Ascending aorta (tissue), 2 donors: ENCODE measurements at regions not wholly inside any gene's neighbourhood (a gene's known extent, or its start where the extent isn't known, plus 50 kb on each side); places are given as distances from the start of the nearest gene placed in this dataset.

Source experiments
- DNase-seq, 2 donors: peaks; one replicate each; pipeline ENCODE4 v3.0.0-alpha.2; 2019; ENCODE audit warnings: low spot score in 2 of 2
- H3K27ac ChIP-seq, 2 donors: fragments of 200-600 bp; sonication (generic); one replicate each; pipeline ENCODE4 v1.5.1; 2016 to 2017; ENCODE audit warnings: mild to moderate bottlenecking in 1 of 2
- H3K27me3 ChIP-seq: fragments of 200-600 bp; sonication (generic); one replicate; pipeline ENCODE4 v1.5.1; 2017
- H3K36me3 ChIP-seq, 2 donors: fragments of 200-600 bp; sonication (generic); one replicate each; pipeline ENCODE4 v1.5.1; 2016
- H3K4me1 ChIP-seq, 2 donors: fragments of 200-600 bp; sonication (generic); one replicate each; pipeline ENCODE4 v1.5.1; 2016 to 2017; ENCODE audit warnings: mild to moderate bottlenecking in 1 of 2
- H3K4me3 ChIP-seq, 2 donors: fragments of 200-600 bp; sonication (generic); one replicate each; pipeline ENCODE4 v1.5.1; 2016 to 2017; ENCODE audit warnings: mild to moderate bottlenecking in 1 of 2
- H3K9me3 ChIP-seq, 2 donors: fragments of 200-600 bp; sonication (generic); one replicate each; pipeline ENCODE4 v1.5.1; 2016
- CTCF ChIP-seq, 3 experiments: fragments of 200-600 bp in 2 of 3; fragments of 450-650 bp in 1 of 3; sonication (generic) in 2 of 3; IDR thresholded peaks; one replicate each; pipeline ENCODE4 v1.5.1; 2016 to 2019; ENCODE audit warnings: antibody characterized with exemption in 3 of 3, mild to moderate bottlenecking in 1 of 3, moderate library complexity in 1 of 3
- intact Hi-C: fragments of 100-400 bp; cut with DNase I; formaldehyde crosslinking; loops from one replicate; pipeline ENCODE4 v1.15.1; 2023

- Histone ChIP-seq H3K36me3 (no peaks in the 10 kb centered on the region), H3K27ac (no peak overlapping the region), H3K9me3 (no peaks in the 10 kb centered on the region), H3K27me3 (no peaks in the 10 kb centered on the region), H3K4me3 (no peak overlapping the region), H3K4me1 (no peaks in the 10 kb centered on the region)
- no peak for DNase-seq
- intact Hi-C loops: no loop called here
- no peak for TF ChIP-seq CTCF (IDR thresholded peaks at IDR 0.05)
These were observed 628.3 kb upstream of the EPHA5 start for GRCh38 chr4:66298569-66298968.

GRCh38 chr4:66297703-66298102, 627.4 kb upstream of the EPHA5 start:
- no peak for TF ChIP-seq CTCF (IDR thresholded peaks at IDR 0.05)

DNA sequence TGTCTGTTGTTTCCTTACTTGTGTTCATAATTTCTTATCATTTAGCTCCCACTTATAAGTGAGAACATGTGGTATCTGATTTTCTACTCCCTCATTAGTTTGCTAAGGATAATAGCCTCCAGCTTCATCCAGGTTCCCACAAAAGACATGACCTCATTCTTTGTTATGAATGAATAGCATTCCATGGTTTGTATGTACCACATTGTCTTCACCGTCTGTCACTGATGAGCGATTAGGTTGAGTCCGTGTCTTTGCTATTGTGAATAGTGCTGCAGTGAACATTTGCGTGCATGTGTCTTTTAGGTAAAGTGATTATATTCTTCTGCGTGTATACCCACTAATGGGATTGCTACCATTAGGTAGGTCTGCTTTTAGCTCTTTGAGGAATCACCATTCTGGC, 624.3 kb upstream of the EPHA5 start:
- H3K4me3 ChIP-seq: no peak overlapping the region
- no peak for DNase-seq
- H3K36me3 ChIP-seq: no peaks in the 10 kb centered on the region
- no peaks in the 10 kb centered on the region for H3K4me1 ChIP-seq
- no peak overlapping the region for H3K27ac ChIP-seq
- no peak for TF ChIP-seq CTCF (IDR thresholded peaks at IDR 0.05)
- no peaks in the 10 kb centered on the region for H3K27me3 ChIP-seq
- intact Hi-C loops: no loop called here
- H3K9me3 ChIP-seq: no peaks in the 10 kb centered on the region

More at GRCh38 chr4:66297703-66298102, 627.4 kb upstream of the EPHA5 start:
- no peaks in the 10 kb centered on the region for H3K27me3 ChIP-seq
- intact Hi-C loops: no loop called here
- no peak for DNase-seq
- no peaks in the 10 kb centered on the region for H3K36me3 ChIP-seq
- H3K27ac ChIP-seq: no peak overlapping the region
- no peak overlapping the region for H3K4me3 ChIP-seq
- no peaks in the 10 kb centered on the region for H3K4me1 ChIP-seq
- no peaks in the 10 kb centered on the region for H3K9me3 ChIP-seq

DNA sequence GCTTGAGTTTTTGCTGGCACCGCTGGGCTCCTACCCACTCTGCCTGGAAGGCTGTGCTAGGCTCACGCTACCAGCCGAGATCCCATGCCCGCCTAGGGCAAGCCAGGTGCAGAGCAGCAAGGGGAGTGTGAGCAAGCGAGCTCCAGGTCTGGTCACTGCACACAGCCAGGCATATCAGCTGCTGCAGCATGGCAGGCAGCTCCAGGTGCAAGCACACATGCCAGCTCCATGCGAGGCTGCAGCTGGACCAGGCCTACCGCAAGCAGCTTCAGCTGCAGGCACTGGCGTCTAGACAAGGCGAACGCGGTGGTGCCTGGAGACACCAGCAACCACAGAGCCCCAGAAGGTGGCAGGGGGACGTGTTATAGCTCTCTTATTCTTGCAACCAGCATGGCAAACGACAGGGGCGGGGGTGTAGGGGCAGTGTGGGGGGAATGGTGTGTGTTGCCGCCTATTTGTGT, 614.7 kb upstream of the EPHA5 start:
- no peak for DNase-seq
- Histone ChIP-seq H3K4me3 (no peak overlapping the region), H3K27me3 (no peaks in the 10 kb centered on the region), H3K4me1 (no peaks in the 10 kb centered on the region), H3K36me3 (no peaks in the 10 kb centered on the region), H3K9me3 (no peaks in the 10 kb centered on the region), H3K27ac (no peak overlapping the region)
- no peak for TF ChIP-seq CTCF (IDR thresholded peaks at IDR 0.05)
- intact Hi-C loops: no loop called here

- no peak overlapping the region for H3K4me3 ChIP-seq
- no peaks in the 10 kb centered on the region for H3K27me3 ChIP-seq
- intact Hi-C loops: no loop called here
- DNase-seq: no peak
- no peaks in the 10 kb centered on the region for H3K4me1 ChIP-seq
- H3K9me3 ChIP-seq: no peaks in the 10 kb centered on the region
- no peak for TF ChIP-seq CTCF (IDR thresholded peaks at IDR 0.05)
- no peak overlapping the region for H3K27ac ChIP-seq
- no peaks in the 10 kb centered on the region for H3K36me3 ChIP-seq
These were observed 608.8 kb upstream of the EPHA5 start for GRCh38 chr4:66279084-66279483.

DNA sequence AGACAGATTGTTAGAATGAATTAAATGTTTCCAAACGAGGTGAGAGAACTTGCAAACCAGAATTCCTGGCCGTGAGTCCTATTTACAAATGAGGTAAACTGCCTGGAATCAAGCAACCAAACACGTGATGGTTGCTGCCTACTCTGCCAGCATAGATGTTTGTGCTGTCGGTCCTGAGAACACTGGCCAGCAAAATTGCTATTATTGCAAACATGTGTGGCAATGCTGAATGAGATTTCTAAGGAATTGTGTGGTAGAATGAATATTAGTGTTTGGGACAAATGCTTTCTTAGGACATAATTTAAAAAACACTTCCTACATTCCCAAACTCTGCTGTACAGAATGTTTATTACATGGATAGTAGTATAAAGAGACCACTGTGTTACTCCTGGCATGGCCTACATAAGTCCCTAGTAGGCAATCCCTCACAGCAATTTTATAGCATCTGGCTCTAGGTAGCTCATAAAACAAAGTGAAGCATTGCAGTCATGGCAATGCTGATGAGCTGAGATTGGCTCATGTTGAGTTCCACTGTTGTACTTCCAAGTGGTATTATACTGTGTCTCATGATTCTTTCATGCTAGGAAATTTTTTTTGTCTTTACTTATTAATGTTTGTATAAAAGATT, 605.2 kb upstream of the EPHA5 start:
- TF ChIP-seq CTCF (IDR thresholded peaks at IDR 0.05): no peak
- Histone ChIP-seq H3K4me1 (no peaks in the 10 kb centered on the region), H3K4me3 (no peak overlapping the region), H3K36me3 (no peaks in the 10 kb centered on the region), H3K27me3 (no peaks in the 10 kb centered on the region), H3K27ac (no peak overlapping the region), H3K9me3 (no peaks in the 10 kb centered on the region)
- no peak for DNase-seq
- intact Hi-C loops: no loop called here
